VCaP (cell line): ENCODE measurements at regions not wholly inside any gene's neighbourhood (a gene's known extent, or its start where the extent isn't known, plus 50 kb on each side); places are given as distances from the start of the nearest gene placed in this dataset.
"Not testable (repeated sequence)": the region's sequence is repeated elsewhere in the genome, so short reads cannot be mapped to it uniquely, and the experiment has no call there.

Experiments used
- H3K27ac ChIP-seq: fragments of 450-650 bp; 2 replicates; pipeline ENCODE4 v1.5.1; 2017
- TF ChIP-seq, protein P1 (sequence below): fragments of 450-650 bp; conservative IDR thresholded peaks from 2 replicates; pipeline ENCODE4 v1.5.1; 2017; ENCODE audit warnings: mild to moderate bottlenecking, moderate library complexity

DNA sequence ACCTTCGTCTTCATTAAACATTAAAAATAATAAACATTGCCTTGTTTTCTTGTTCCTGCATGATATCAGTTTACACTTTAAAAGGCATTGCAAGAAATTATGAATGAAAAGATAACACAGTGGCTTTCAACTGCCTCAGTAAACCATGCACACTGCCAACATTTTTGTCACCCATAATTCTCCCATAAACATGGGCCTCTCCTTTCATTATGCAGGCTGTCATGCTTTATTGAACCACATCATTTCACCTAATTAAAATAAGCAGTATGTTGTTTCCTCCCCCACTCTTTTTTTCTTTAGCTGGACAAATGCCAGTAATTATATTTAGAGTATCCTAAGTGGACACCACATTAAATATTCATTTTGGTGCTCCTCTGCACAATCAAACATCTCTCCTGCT lies 1566.5 kb upstream of the SLC10A2 start:
- H3K27ac ChIP-seq: no peak overlapping the region
- TF ChIP-seq, protein P1, sequence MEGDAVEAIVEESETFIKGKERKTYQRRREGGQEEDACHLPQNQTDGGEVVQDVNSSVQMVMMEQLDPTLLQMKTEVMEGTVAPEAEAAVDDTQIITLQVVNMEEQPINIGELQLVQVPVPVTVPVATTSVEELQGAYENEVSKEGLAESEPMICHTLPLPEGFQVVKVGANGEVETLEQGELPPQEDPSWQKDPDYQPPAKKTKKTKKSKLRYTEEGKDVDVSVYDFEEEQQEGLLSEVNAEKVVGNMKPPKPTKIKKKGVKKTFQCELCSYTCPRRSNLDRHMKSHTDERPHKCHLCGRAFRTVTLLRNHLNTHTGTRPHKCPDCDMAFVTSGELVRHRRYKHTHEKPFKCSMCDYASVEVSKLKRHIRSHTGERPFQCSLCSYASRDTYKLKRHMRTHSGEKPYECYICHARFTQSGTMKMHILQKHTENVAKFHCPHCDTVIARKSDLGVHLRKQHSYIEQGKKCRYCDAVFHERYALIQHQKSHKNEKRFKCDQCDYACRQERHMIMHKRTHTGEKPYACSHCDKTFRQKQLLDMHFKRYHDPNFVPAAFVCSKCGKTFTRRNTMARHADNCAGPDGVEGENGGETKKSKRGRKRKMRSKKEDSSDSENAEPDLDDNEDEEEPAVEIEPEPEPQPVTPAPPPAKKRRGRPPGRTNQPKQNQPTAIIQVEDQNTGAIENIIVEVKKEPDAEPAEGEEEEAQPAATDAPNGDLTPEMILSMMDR: no peak

DNA sequence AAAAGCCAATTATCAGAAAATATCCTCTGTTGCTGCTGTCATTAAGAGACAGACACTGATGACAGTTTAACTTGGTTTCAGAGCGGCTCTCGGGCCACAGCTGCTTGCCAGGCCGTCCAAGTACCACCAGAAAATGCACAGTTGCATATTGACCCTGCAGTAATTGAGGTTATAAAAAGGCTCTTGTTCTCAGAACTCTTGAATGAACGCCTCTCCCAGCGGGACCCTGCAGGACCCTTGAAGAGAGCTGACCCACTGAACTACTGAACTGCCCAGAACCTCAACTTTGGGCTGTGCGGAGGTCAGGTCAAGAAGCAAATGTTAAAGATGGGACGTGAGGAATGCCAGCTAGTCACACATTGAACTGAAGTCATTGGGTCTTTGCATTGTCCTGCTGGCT lies 1559.0 kb upstream of the SLC10A2 start:
- TF ChIP-seq, protein P1: no peak
- H3K27ac ChIP-seq: no peak overlapping the region

DNA sequence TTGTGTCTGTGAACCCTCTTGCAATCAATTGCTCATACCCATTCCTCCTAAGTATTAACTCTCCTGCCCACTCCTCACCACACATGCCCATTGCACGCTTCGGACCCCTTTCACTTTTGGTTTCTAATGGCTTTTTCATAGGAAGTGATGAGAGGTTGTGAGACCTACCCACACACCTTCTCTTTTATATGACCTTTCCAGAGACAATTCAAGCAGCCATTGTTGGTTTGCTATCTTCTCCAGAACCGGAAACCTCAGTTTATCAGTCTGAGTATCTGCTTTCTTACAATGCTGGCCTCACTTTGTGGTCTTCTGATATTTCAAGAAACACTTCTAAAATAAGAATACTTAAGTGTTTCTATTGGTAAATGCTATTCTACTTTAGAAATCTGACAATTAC lies 1550.8 kb upstream of the SLC10A2 start:
- TF ChIP-seq, protein P1: no peak
- H3K27ac ChIP-seq: no peak overlapping the region

DNA sequence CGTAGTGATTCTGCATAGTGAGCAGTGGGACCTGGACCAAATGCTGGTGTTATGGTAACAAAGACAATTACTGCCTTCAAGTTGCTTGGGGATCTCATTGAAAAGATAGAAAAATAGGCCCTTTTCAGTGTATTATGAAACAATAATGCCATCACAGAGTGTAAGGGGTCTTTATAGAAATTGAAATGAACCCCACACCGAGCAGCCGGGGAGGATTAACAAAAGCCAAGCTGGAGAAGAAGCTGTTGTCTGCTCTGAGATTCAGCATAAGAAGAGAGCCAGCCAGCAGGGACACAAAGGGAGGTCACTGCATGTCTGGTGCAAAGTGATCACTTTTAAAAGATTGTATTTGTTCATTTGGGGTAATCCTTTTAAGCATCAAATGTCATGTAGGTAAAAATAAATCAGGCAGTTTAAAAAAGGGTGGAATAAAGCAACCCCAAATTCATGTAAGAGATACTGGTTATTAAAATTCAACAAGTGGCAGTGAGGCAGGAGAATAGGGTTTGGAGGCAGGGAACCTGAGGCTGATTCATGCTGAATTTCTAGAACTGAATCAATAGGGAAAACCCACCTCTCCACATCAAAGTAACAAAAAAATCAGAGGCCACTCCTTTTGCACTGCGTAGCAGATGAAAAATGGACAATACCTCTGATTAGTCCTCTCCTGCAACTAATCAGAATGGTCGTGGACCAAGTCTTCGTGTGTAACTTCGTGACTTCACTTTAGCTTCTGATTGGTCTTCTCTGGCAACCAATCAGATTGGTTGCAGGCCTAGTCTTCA lies 1548.3 kb upstream of the SLC10A2 start:
- TF ChIP-seq, protein P1: no peak
- no peak overlapping the region for H3K27ac ChIP-seq

DNA sequence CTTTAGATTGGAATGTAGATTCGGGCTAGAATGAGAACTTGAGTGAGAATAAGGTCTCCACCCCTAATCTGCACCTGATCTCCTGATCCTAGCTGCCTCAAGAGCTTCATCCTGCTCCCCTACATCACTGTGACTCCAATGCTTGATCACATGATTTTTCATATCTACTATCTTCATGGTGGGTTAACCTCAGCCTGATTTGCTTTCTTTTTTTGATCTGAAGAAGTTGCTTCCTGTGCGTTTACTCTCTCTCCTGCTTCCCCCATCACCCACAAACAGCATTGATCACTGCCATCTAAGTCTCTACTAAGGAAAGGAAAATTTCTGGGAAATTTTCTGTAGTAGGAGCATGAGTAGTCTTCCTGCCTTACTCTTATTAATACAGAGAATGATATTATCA lies 1542.1 kb upstream of the SLC10A2 start:
- no peak overlapping the region for H3K27ac ChIP-seq
- TF ChIP-seq, protein P1: no peak

DNA sequence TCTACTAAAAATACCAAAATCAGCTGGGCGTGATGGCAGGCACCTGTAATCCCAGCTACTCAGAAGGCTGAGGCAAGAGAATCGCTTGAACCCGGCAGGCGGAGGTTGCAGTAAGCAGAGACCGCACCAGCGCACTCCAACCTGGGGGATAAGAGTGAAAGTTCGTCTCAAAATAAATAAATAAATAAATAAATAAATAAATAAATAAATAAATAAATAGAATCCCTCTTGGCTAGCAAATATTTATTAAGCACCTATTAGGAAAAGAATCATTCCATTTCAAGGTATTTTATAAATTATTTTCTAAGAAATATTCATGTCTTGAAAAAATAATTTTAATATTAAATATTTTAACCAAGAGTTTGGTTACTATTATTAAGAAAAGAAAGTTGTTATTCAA lies 1539.2 kb upstream of the SLC10A2 start:
- not testable (repeated sequence) for H3K27ac ChIP-seq

DNA sequence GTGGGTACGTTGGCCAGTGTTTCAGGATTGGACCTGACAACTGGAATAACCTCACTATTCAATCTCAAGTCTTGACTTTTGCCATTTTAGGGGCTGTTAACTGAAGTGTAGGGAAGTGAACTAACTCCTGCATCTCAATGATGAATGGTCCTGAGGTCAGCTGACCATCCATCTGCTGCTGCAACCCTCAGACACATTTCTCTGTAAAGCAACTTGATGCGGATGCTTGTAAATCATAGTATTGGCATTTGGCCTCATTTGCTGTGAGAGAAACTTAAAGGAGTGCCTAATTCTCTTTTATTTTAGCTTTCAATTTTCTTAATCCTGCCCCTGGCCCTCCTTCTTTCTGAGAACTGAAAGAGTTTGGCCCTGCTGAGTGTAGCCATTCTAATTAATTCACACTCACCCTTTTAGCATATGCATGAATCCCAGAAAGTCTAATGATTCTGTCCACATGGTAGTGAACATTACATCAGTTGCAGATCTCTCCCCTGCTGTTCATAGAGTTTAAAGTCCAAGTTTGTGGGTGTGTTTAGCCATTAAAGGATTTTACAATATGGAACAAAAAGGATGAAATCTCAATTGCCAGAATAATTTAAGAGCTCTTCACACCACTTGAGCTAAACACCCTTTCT lies 1531.4 kb upstream of the SLC10A2 start:
- TF ChIP-seq, protein P1: no peak
- H3K27ac ChIP-seq: no peak overlapping the region

DNA sequence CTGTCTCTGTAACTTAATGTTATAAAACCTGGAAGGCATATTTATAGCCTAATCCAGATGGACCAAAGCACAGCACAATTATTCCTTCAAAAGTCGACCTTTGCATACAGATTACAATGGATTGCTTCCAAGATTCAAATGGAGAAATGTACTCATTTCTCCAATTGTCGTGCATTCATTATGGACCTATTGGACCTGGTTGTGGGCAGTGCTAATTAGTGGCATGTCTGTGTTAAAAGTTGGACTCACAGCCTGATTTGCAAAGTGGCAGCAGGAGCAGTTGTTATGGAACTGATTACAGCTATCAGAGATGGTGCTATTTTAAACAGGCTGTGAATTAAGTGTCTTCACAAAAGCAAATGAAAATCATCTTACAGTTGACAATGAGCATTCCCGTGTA lies 1529.3 kb upstream of the SLC10A2 start:
- H3K27ac ChIP-seq: no peak overlapping the region
- TF ChIP-seq, protein P1: no peak
